Islet of Langerhans (tissue), 1 donor: ENCODE measurements at regions not wholly inside any gene's neighbourhood (a gene's known extent, or its start where the extent isn't known, plus 50 kb on each side); places are given as distances from the start of the nearest gene placed in this dataset.

Experiments
- FAIRE-seq: peaks from one replicate; lab custom pipeline; 2011; peaks lifted over from hg19 to GRCh38; lab: Jason Lieb, UNC

DNA sequence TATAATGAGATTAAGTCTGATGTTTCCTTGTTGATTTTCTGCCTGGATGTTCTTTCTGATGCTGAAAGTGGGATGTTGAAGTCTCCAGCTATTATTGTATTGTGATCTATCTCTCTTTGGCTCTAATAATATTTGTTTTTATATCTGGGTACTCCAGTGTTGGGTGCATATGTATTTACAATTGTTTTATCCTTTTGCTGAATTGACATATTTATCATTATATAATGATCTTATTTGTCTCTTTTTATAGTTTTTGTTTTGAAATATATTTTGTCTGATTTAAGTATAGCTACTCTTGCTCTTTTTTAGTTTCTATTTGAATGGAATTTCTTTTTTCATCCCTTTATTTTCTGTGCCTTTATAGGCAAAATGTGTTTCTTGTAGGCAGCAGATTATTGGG is 522.2 kb upstream of the NEGR1 start:
- no peak for FAIRE-seq

GRCh38 chr1:72781038-72781437 is 498.7 kb upstream of the NEGR1 start:
- FAIRE-seq = no peak

DNA sequence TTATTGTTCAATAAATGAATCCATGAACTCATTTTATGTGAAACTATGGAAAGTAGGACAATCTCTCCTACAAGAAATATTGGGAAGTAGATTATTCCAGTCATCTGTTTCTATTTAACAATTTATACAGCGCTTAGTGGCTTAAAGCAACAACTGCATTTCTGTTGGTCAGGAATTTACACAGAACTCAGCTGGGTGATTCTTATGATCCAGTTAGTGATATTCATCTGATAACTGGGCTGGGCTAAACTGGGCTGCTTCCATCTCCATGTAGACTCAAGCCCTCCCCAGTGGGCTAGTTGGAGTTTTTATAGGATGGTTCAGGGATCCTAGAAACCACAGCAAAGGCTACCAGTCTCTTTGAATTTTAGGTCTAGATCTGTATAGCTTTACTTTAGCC is 497.9 kb upstream of the NEGR1 start:
- FAIRE-seq = no peak

GRCh38 chr1:72777918-72778317 is 495.6 kb upstream of the NEGR1 start:
- FAIRE-seq = no peak

DNA sequence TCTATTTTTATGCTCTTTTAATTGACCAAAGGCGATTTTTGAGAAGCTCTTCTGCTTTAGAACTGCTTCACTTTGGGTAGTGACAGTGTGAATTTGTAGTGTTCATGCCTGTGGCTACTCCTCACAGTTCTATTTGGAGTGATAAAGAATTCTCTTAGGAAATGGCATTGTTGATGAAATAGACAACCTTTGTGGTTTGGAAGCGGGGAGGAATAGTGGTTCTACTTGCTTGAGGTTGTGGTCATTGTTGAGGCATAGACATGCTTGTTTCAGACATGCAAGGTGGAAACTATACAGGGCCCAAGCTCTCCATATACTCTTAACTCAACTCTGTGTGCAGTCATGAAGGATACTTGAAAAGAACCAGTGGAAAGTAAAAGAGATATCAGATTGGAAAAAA is 481.1 kb upstream of the NEGR1 start:
- no peak for FAIRE-seq

GRCh38 chr1:72759486-72759885 is 477.1 kb upstream of the NEGR1 start:
- no peak for FAIRE-seq

DNA sequence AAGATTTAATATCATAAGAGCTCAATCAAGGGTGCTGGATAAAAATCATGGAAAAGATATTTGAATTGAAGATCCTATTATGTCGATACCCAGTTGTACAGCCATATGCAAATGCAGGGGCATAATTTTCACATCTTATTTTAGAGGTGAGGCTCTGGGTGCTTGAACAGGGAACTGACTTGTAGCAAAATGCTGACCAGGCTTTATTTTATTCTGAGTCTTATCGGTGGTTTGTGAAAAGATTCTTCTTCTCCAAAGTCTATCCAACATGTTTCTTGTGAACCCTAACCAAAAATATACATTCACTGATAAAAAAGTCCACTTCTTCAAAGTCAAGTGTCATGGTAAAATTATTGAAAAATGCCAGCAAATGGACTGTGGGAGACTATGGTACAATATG is 475.5 kb upstream of the NEGR1 start:
- no peak for FAIRE-seq

GRCh38 chr1:72745413-72745812 is 463.1 kb upstream of the NEGR1 start:
- FAIRE-seq = no peak

GRCh38 chr1:72734415-72734814 is 452.1 kb upstream of the NEGR1 start:
- FAIRE-seq = no peak

DNA sequence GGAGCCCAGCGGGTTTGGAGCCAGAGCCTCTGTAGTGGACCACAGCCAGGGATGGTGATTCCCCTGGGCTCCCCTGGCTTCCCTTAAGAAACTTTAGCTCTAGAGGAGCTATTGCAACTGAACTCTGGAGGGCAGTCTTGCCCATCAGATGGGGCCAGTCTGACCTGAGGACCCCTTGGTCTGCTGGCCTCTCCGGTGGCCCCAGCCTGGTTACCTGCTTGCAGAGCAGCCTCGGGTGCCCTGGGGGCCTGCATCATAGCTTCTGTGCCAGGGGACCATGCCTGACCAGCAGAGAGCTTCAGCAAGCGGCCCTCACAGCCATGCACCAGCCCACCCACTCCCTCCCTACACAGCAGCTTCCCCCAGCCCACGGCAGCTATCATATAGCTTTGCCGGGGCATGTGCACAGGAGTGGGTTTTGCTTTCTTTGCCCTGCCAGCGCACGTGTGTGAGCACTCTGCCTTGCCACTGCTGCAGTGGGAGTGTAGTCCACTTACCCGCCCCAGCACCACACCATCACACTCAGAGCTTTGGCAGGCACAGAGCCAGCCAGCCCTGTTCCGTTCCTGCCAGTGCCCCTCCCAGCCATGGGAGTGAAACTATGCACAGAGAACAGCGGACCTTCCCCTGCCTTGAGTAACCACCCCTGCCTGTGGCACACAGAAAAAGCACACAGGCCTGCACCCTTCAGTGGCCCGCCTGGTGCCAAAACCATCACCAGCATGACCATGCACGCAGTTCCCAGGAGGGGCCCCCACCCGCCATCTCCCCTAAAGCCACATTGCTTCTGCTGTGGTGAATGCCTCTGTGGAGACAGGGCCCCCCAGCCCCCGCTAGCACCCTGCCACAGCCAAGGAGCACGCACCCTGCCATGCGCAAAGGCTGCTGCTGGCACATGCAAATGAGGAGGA is 442.9 kb upstream of the NEGR1 start:
- FAIRE-seq = no peak

DNA sequence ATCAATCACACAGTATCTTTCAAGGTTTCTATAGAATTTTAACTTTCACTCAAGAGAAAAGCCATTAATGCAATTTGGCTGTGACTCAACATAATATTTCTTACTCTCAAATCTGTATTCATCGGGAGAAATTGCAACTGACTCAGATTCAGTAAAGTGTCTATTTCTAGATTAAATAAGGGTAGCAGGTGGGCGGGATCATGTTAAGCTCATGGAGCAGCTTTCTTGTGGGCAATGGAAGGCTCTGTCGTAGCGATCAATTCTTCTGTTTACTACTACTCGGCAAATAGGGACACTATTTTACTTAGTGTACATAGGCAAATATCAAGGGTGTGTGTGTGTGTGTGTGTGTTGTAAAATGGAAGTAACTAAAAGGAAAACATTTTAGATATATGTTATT is 423.6 kb upstream of the NEGR1 start:
- FAIRE-seq = no peak

- no peak for FAIRE-seq
Observed at GRCh38 chr1:72704841-72705477, 422.6 kb upstream of the NEGR1 start.

DNA sequence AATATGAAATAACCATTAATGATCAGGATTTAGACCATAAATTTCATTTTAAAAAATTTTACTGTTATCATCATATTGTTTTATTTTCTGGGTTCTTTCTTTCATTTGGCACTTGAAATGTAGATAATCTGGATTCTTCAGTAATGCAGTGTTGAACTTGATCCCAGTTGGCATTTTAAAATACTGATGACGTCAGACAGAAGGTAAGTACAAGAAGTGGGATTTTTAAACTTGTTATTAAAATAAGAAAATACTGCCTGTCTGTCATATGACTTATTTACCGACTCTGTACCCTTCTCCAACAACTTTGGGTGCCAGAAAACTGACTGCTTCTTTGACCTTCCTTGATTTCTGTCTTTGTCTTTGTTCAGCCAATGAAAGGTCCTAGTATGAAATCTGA is 415.1 kb upstream of the NEGR1 start:
- no peak for FAIRE-seq

- FAIRE-seq = no peak
Observed at GRCh38 chr1:72693899-72694298, 411.6 kb upstream of the NEGR1 start.

DNA sequence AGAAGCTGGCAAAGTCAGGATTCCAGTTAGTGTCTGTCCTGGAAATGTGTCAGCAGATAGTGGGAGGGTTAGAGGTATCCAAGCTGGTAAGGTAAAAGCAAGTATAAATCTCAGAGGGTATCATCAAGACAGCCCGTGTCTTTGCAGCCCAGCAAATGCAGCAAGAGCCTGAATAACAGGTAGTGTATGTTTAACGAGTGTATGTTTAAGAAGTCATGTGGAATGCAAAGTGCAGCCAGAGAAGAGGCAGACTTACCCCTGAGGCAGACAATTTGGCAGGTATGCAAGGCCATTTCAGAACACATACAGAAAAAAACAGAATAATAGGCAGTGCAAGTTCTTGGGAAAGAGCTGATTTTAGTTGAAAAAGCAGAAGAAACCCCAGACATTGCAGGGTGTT is 411.0 kb upstream of the NEGR1 start:
- FAIRE-seq = no peak

- FAIRE-seq = no peak
Observed at GRCh38 chr1:72690871-72691270, 408.5 kb upstream of the NEGR1 start.

DNA sequence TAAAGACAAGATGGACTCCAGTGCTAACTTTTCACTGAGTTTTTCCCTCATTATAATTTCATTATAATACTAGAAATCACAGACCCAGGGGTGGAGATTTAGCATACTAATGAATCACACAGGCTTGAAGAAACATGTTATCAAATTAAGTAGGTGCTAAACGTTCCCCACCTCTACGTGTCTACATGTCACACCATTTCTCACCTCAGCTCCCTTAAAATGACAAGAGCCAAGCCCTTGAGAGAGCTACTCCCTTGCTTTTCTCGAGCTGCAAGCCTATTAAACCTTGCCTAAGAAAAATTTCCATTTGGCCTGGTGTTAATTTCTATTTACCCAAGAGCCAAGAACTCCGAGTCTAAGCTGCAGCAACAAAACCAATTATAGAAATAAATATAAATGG is 396.3 kb upstream of the NEGR1 start:
- no peak for FAIRE-seq

GRCh38 chr1:72670902-72671301 is 388.6 kb upstream of the NEGR1 start:
- FAIRE-seq = no peak

- no peak for FAIRE-seq
Observed at GRCh38 chr1:72662918-72663317, 380.6 kb upstream of the NEGR1 start.

- FAIRE-seq = no peak
Observed at GRCh38 chr1:72650843-72651435, 368.6 kb upstream of the NEGR1 start.

- FAIRE-seq = no peak
Observed at GRCh38 chr1:72649991-72650390, 367.7 kb upstream of the NEGR1 start.

GRCh38 chr1:72649211-72649888 is 367.0 kb upstream of the NEGR1 start:
- FAIRE-seq = no peak

DNA sequence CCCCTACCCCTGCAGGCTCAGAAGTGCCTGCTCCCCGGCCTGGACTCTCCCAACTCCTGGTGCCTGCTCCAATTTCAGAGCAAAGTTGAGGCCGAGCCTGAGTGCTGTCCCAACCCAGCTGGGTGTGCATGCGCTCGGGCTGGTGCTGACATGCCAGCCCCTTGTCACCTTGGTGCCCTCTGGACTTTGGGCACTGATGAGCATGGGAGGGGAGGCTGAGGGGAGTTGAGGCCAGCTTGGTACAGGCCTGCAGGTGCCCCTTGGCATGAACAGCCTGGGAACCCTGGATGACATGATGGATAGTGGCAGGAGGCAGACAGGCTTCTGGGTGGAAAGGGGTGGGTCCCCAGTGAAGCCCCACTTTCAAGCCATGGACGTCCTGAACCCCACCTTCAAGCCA is 366.1 kb upstream of the NEGR1 start:
- no peak for FAIRE-seq
